ENCODE measurements at regions not wholly inside any gene's neighbourhood (a gene's known extent, or its start where the extent isn't known, plus 50 kb on each side); places are given as distances from the start of the nearest gene placed in this dataset.

DNA sequence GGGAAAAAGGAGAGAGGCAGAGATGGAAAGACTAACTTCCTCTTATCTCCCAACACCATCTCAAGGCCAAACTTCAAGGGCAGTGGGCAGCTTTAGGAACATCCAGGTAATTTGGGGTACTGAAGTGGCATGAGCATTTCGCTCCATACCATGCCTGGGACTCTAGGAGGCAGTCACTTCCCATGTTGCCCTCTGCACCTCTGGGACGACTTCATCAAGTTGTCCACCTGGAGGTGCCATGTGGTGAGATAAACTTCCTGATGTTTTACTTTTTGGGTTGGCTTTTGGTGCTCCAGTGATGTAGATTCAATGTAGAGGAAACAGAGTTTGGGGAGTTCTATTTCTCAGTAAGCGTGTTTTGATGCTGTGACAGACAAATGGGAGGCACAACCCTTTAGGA is 56.3 kb upstream of the UPP2 start:
- TF ChIP-seq, protein P1, sequence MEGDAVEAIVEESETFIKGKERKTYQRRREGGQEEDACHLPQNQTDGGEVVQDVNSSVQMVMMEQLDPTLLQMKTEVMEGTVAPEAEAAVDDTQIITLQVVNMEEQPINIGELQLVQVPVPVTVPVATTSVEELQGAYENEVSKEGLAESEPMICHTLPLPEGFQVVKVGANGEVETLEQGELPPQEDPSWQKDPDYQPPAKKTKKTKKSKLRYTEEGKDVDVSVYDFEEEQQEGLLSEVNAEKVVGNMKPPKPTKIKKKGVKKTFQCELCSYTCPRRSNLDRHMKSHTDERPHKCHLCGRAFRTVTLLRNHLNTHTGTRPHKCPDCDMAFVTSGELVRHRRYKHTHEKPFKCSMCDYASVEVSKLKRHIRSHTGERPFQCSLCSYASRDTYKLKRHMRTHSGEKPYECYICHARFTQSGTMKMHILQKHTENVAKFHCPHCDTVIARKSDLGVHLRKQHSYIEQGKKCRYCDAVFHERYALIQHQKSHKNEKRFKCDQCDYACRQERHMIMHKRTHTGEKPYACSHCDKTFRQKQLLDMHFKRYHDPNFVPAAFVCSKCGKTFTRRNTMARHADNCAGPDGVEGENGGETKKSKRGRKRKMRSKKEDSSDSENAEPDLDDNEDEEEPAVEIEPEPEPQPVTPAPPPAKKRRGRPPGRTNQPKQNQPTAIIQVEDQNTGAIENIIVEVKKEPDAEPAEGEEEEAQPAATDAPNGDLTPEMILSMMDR (IDR thresholded peaks at IDR 0.05), result no peak
- TF ChIP-seq POLR2A (IDR thresholded peaks at IDR 0.05), result no peak

All from lower leg skin (tissue), 3 donors.